Peyer's patch (tissue), 4 donors: ENCODE measurements at regions not wholly inside any gene's neighbourhood (a gene's known extent, or its start where the extent isn't known, plus 50 kb on each side); places are given as distances from the start of the nearest gene placed in this dataset.

Experiments
- POLR2A ChIP-seq, 2 donors: fragments of 450-650 bp; IDR thresholded peaks; one replicate each; pipeline ENCODE4 v1.5.1; 2017; ENCODE audit warnings: antibody characterized with exemption in 2 of 2, mild to moderate bottlenecking in 2 of 2, moderate library complexity in 2 of 2
- TF ChIP-seq, protein P1 (sequence below), 6 experiments: fragments of 450-650 bp in 4 of 6; fragments of 200-600 bp in 2 of 6; sonication (generic) in 1 of 6; IDR thresholded peaks; one replicate each; pipeline ENCODE4 v1.5.1; 2017 to 2019; ENCODE audit warnings: antibody characterized with exemption in 6 of 6, mild to moderate bottlenecking in 3 of 6, moderate library complexity in 1 of 6

DNA sequence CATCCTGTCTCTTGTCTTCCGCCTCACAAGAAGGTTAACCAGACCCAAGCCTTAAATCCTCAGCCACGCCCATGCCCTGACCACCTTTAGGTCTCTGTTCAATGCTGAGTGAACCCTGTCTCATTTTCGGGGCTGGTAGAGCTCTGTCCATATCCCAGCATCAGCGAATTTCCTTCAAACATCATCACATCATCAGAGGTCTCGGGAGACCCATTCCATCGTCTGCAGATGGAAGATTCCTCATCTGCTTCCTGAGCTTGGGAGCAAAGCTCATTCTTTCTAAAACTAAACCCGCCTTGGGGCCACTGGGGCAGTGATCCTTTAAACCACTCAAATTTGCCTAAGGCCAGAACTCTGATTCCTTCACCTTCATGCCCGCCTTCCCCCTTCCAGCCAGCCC lies 173.7 kb downstream of the TTC32 start:
- TF ChIP-seq, protein P1, sequence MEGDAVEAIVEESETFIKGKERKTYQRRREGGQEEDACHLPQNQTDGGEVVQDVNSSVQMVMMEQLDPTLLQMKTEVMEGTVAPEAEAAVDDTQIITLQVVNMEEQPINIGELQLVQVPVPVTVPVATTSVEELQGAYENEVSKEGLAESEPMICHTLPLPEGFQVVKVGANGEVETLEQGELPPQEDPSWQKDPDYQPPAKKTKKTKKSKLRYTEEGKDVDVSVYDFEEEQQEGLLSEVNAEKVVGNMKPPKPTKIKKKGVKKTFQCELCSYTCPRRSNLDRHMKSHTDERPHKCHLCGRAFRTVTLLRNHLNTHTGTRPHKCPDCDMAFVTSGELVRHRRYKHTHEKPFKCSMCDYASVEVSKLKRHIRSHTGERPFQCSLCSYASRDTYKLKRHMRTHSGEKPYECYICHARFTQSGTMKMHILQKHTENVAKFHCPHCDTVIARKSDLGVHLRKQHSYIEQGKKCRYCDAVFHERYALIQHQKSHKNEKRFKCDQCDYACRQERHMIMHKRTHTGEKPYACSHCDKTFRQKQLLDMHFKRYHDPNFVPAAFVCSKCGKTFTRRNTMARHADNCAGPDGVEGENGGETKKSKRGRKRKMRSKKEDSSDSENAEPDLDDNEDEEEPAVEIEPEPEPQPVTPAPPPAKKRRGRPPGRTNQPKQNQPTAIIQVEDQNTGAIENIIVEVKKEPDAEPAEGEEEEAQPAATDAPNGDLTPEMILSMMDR (IDR thresholded peaks at IDR 0.05): no peak
- TF ChIP-seq POLR2A (IDR thresholded peaks at IDR 0.05): no peak
